ENCODE measurements at regions not wholly inside any gene's neighbourhood (a gene's known extent, or its start where the extent isn't known, plus 50 kb on each side); places are given as distances from the start of the nearest gene placed in this dataset.
A peak's percentile ranks its signal among the peaks of the same experiment; 100 is the strongest.
"Not testable (repeated sequence)": the region's sequence is repeated elsewhere in the genome, so short reads cannot be mapped to it uniquely, and the experiment has no call there.

DNA sequence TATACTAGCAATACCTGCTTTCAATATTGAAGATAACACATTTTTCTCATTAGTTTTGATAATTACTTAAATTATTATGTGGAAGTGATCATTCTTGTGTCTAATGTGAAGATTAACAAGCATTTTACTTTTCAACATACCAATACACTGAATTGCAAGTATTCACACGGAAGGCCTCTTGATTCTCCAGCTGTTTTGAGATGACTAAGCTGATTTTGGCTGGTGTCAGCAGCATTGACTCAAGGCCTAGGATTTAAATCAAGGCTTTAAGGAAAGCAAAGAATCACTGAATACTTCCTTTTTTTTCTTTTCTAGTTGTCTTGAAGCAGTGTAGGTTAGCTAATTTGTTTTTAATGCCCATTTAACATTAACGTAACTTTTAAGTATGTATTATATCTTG lies 373.7 kb downstream of the SRGAP2C start:
- DNase-seq (ENCODE audit: insufficient read length, low spot score) (no peak), FAIRE-seq (no peak)

DNA sequence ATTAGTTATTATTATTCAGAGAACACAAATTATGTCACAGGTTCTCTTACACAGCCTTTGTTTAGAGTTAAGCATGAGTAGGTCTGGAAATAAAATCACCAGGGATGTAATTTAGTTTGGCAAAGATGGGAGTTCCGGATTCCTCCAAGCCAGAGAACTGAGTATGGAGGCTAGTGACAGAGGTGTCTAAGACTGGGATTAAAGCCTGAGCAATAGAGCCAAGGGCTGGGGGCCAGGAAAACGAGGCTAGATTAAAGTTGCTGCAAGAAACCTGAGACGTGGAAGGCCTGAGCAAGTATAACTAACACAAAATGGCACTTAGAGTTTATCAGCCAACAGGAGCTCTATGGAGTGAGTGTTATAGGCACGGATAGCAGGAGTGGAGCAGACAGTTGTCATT lies 381.6 kb downstream of the SRGAP2C start:
- DNase-seq (ENCODE audit: insufficient read length, low spot score) (no peak), FAIRE-seq (peak; percentile 72)

DNA sequence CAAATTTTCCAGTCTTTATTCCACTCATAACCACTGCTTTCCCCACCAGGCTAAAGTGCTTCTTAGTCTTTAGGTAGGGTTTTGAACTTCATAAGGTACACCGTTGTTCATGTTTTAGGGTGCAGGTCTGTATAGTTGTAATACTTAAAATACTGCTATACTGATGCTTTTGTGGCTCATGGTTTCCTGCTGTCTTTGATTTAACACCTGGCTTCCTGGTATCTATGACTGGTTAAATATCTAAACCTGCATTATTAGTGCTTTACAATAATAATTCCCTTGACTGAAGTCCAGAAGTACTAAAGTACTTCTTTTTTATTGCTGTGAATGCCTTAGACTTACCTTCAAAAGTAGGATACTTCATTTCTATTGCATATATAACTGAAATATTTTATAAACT lies 384.7 kb downstream of the SRGAP2C start:
- FAIRE-seq, result no peak
- no peak for DNase-seq (ENCODE audit: insufficient read length, low spot score)

DNA sequence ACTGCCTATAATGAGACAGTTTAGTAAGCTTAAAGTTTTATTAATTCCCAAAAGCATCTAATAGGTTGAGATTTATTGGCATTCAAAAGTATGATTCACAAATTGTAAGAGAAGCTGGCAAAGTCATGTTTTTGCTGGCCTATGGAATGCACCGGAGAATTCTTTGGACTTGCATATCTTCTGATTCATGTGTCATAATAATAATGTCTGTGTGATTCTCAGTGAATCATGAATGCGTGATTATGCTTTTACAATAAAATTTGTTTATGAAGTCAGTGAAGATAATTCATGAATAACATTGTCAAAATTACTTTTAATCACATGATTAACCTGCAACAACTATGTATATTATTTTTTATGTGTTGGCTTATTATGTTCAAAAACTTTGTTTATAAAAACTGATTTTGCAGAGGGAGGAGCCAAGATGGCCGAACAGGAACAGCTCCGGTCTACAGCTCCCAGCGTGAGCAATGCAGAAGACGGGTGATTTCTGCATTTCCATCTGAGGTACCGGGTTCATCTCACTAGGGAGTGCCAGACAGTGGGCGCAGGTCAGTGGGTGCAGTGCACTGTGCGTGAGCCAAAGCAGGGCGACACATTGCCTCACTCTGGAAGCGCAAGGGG lies 389.2 kb downstream of the SRGAP2C start:
- FAIRE-seq, result peak; percentile 93
- peak; percentile 22 for DNase-seq (ENCODE audit: insufficient read length, low spot score)

DNA sequence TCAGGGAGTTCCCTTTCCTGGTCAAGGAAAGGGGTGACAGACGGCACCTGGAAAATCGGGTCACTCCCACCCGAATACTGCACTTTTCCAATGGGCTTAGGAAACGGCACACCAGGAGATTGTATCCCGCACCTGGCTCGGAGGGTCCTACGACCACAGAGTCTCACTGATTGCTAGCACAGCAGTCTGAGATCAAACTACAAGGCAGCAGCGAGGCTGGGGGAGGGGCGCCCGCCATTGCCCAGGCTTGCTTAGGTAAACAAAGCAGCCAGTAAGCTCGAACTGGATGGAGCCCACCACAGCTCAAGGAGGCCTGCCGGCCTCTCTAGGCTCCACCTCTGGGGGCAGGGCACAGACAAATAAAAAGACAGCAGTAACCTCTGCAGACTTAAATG lies 389.7 kb downstream of the SRGAP2C start:
- DNase-seq (ENCODE audit: insufficient read length, low spot score); FAIRE-seq: not testable (repeated sequence)

DNA sequence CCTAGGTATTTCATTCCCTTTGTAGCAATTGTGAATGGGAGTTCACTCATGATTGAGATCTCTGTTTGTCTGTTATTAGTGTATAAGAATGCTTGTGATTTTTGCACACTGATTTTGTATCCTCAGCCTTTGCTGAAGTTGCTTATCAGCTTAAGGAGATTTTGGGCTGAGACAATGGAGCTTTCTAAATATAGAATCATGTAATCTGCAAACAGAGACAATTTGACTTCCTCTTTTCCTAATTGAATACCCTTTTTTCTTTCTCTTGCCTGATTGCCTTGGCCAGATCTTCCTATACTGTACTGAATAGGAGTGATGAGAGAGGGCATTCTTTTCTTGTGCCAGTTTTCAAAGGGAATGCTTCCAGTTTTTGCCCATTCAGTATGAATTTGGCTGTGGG lies 398.1 kb downstream of the SRGAP2C start:
- FAIRE-seq, result not testable (repeated sequence)

DNA sequence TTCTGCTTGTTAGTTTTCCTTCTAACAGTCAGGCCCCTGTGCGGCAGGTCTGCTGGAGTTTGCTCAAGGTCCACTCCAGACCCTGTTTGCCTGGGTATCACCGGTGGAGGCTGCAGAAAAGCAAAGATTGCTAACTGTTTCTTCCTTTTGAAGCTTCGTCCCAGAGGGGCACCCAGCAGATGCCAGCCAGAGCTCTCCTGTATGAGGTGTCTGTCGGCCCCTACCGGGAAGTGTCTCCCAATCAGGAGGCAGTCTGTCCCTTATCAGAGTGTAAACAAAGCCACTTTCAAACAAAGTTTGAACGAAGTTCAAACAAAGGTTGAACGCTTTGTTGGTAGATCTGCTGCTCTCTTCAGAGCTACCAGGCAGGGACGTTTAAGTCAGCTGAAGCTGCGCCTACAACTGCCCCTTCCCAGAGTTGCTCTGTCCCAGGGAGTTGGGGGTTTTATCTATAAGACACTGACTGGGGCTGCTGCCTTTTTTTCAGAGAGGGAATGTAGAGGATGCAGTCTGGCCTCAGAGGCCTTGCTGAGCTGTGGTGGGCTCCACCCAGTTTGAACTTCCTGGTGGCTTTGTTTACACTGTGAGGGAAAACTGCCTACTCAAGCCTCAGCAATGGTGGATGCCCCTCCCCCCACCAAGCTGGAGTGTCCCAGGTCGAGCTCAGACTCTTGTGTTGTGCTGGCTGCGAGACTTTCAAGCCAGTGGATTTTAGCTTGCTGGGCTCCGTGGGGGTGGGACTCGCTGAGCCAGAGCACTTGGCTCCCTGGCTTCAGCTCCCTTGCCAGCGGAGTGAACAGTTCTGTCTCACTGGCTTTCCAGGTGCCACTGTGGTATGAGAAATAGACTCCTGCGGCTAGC lies 401.8 kb downstream of the SRGAP2C start:
- DNase-seq (ENCODE audit: insufficient read length, low spot score) (no peak), FAIRE-seq (peak; percentile 79)

More for the DNA sequence above, 398.1 kb downstream of the SRGAP2C start:
- DNase-seq (ENCODE audit: insufficient read length, low spot score), result not testable (repeated sequence)

DNA sequence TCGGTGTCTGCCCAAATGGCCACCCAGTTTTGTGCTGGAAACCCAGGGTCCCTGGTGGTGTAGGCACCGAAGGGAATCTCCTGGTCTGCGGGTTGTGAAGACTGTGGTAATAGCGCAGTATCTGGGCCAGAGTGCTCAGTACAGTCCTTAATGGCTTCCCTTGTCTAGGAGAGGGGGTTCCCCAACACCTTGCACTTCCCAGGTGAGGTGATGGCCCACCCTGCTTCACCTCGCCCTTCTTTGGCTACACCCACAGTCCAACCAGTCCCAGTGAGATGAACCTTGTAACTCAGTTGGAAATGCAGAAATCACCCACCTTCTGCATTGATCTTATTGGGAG lies 402.4 kb downstream of the SRGAP2C start:
- no peak for DNase-seq (ENCODE audit: insufficient read length, low spot score)
- no peak for FAIRE-seq

DNA sequence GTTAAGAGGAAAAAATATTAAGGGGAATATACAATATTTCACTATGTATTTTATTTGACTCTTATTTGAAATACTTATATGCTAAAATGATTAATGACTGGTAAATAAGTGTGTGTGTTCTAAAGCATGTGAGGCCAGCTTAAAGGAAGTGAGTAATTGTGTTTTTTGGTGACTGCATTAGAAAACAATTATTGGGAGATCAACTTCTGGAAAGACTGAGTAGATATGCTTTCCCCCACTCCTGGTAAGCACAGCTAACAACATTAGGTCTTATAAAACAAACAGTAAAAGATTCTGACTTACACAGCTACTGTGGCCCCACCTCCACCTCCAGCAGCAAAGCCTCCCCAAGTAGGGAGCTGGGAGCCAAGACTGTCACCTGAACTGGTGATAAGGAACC lies 403.0 kb downstream of the SRGAP2C start:
- DNase-seq (ENCODE audit: insufficient read length, low spot score) (peak; percentile 46), FAIRE-seq (peak; percentile 9)

DNA sequence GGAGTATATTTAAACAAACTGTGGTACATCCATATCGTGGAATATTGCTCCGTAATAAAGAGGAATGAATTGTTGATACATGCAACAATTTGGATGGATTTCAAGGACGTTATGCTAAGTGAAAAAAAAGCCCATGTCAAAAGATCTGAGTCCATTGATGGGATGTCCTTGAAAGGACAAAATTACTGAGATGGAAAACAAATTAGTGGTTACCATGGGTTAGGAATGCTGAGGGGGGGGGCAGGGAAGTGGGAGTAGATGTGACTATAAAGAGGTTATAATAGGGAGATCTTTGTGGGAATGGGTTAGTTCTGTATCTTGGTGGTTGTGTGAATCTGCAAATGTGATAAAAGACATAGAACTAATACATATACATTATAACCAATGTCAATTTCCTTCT lies 409.3 kb downstream of the SRGAP2C start:
- FAIRE-seq (no peak), DNase-seq (ENCODE audit: insufficient read length, low spot score) (no peak)

DNA sequence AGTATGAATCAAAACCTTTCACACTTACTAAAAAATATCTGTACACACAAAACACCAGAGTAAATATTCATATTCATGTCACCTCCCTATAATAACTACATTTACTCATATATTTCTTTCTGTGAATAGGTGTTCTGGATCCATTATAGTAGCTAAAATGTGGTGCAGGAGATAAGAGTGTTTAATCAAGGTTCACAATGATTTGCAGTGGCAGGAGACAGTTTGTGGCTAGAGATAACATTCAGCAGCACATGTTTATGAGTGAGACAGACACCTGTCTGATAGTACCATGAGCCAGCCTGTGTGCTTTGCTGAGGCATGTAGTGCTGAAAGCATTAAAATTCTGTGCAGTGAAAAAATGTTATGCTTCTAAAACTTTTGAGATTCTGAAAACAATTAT lies 410.3 kb downstream of the SRGAP2C start:
- DNase-seq (ENCODE audit: insufficient read length, low spot score), result no peak
- peak; percentile 84 for FAIRE-seq

DNA sequence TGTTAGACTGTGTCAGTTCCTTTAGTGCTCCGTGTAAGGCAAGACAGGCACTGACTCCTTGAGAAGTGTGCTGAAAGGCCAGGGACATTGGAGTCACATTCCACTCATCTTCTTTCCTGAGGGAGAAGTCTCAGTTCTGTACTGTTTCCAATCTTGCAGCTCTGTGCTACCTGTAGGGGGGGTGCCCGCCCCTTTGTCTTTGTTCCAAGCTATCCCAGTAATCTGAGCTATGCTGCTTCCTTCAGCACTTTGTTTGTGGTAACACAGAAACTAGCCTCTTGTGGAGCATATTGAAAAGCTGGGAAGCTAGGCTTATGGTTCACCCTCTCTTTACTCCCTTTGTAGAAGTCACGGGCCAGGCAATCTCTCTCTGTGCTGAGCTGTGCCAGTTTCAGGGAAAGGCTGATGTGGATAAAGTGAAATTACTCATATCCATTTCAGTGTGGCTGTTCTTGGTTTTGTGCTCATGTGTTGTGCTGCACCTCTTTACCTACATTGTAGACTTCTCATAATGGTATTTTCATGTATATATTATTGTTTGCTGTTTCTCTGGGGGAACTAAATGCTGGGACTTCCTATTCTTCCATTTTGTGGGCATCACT lies 420.2 kb downstream of the SRGAP2C start:
- FAIRE-seq; DNase-seq (ENCODE audit: insufficient read length, low spot score): not testable (repeated sequence)

DNA sequence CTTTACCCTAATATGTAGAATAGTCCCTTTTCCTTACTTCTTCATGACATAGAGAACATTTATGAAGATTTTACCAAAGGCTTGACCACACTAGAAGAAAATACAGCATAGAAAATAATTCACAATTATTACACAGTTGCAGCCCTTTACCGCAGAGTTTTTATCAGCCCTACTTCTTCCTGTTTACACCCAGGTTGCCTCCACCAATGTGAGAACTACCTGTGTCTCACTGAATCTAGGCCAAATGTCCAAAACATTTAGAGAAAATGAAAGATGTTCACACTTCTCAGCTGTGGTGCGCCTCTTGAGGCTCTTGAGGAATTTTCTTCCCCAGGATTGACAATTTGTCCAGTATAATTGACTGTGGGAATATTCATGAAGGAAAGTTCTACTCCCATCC lies 422.7 kb downstream of the SRGAP2C start:
- peak; percentile 36 for FAIRE-seq
- DNase-seq (ENCODE audit: insufficient read length, low spot score), result not testable (repeated sequence)

All from HTR-8/SVneo (cell line).